PC-3 (cell line): ENCODE measurements at regions not wholly inside any gene's neighbourhood (a gene's known extent, or its start where the extent isn't known, plus 50 kb on each side); places are given as distances from the start of the nearest gene placed in this dataset.

Experiments
- ATAC-seq: fragments of 200-7000 bp; cut with Tn5 transposase; 2 replicates; pipeline ENCODE4 v1.9.1; 2020; ENCODE audit warnings: mild to moderate bottlenecking, moderate library complexity
- BruUV-seq: library from RNA; stranded (reverse); fragments of 400-500 nt; replicated peaks from 2 replicates; lab custom pipeline; 2021; lab: Mats Ljungman, UMichigan
- CTCF ChIA-PET: fragments of 300-600 bp; sonication (Branson Sonifier 250); formaldehyde crosslinking; loops from one replicate; lab custom pipeline; 2022; ENCODE audit warnings: antibody characterized with exemption; lab: Charles Lee
- POLR2A ChIA-PET: fragments of 300-600 bp; sonication (Branson Sonifier 250); formaldehyde crosslinking; loops from one replicate; lab custom pipeline; 2022; ENCODE audit warnings: antibody characterized with exemption; ENCODE audit not compliant: unreplicated experiment; lab: Charles Lee
- DNase-seq: peaks from one replicate; pipeline ENCODE4 v3.0.0-alpha.2; 2015
- H2AFZ ChIP-seq: fragments of 300-600 bp; sonication (generic); 2 replicates; pipeline ENCODE4 v1.6.0; 2016; ENCODE audit warnings: antibody characterized with exemption, low read length
- H3F3A ChIP-seq: fragments of 300-600 bp; sonication (generic); one replicate; pipeline ENCODE4 v1.6.0; 2017; ENCODE audit warnings: antibody characterized with exemption, low read length, control low read depth, mild to moderate bottlenecking; ENCODE audit not compliant: unreplicated experiment
- H3K27ac ChIP-seq: fragments of 300-600 bp; sonication (generic); 2 replicates; pipeline ENCODE4 v1.5.1; 2016; ENCODE audit warnings: mild to moderate bottlenecking, low read length
- H3K27me3 ChIP-seq: fragments of 300-600 bp; sonication (generic); 2 replicates; pipeline ENCODE4 v1.6.1; 2016; ENCODE audit warnings: low read length, mixed read lengths
- H3K36me3 ChIP-seq: fragments of 300-600 bp; sonication (generic); 2 replicates; pipeline ENCODE4 v1.6.1; 2016; ENCODE audit warnings: low read depth, mixed run types, low read length, mixed read lengths
- H3K4me1 ChIP-seq: fragments of 300-600 bp; sonication (generic); 2 replicates; pipeline ENCODE4 v1.5.1; 2016; ENCODE audit warnings: low read length; ENCODE audit not compliant: insufficient read depth
- H3K4me2 ChIP-seq: fragments of 300-600 bp; sonication (generic); 2 replicates; pipeline ENCODE4 v1.6.0; 2016; ENCODE audit warnings: low read length
- H3K4me3 ChIP-seq: fragments of 300-600 bp; sonication (generic); 2 replicates; pipeline ENCODE4 v1.5.1; 2016; ENCODE audit warnings: mild to moderate bottlenecking, low read length, mixed read lengths
- H3K79me2 ChIP-seq: fragments of 300-600 bp; sonication (generic); 2 replicates; pipeline ENCODE4 v1.6.1; 2017; ENCODE audit warnings: low read length, mixed read lengths
- H3K9ac ChIP-seq: fragments of 300-600 bp; sonication (generic); 2 replicates; pipeline ENCODE4 v1.6.0; 2016; ENCODE audit warnings: mild to moderate bottlenecking, low read length
- H3K9me2 ChIP-seq: fragments of 300-600 bp; sonication (generic); replicated peaks from 2 replicates; pipeline ENCODE4 v1.6.1; 2016; ENCODE audit warnings: mixed run types, low read length, mixed read lengths
- H3K9me3 ChIP-seq: fragments of 300-600 bp; sonication (generic); 2 replicates; pipeline ENCODE4 v1.6.1; 2016; ENCODE audit warnings: low read length, mixed read lengths
- H4K20me1 ChIP-seq: fragments of 300-600 bp; sonication (generic); 2 replicates; pipeline ENCODE4 v1.6.1; 2016; ENCODE audit warnings: low read length, mixed read lengths
- EZH2 ChIP-seq: fragments of 300-600 bp; sonication (generic); IDR thresholded peaks from one replicate; pipeline ENCODE4 v1.6.1; 2017; ENCODE audit warnings: antibody characterized with exemption, mild to moderate bottlenecking, low read length; ENCODE audit not compliant: unreplicated experiment
- EZH2phosphoT487 ChIP-seq: fragments of 300-600 bp; sonication (generic); IDR thresholded peaks from 2 replicates; pipeline ENCODE4 v1.6.1; 2018; ENCODE audit warnings: mild to moderate bottlenecking, antibody characterized with exemption, low read length, borderline replicate concordance
- intact Hi-C: fragments of 100-400 bp; cut with micrococcal nuclease; formaldehyde crosslinking; loops from 2 replicates; pipeline ENCODE4 v1.9.0; 2023
- TF ChIP-seq, protein P1 (sequence below): fragments of 300-600 bp; sonication (generic); conservative IDR thresholded peaks from 2 replicates; pipeline ENCODE4 v1.5.1; 2017; ENCODE audit warnings: antibody characterized with exemption, low read depth, mild to moderate bottlenecking, low read length

- no peaks in the 10 kb centered on the region for H3K36me3 ChIP-seq
- POLR2A ChIA-PET = no interaction called here
- H3F3A ChIP-seq = no peaks in the 10 kb centered on the region
- no peak for TF ChIP-seq EZH2
- TF ChIP-seq, protein P1, sequence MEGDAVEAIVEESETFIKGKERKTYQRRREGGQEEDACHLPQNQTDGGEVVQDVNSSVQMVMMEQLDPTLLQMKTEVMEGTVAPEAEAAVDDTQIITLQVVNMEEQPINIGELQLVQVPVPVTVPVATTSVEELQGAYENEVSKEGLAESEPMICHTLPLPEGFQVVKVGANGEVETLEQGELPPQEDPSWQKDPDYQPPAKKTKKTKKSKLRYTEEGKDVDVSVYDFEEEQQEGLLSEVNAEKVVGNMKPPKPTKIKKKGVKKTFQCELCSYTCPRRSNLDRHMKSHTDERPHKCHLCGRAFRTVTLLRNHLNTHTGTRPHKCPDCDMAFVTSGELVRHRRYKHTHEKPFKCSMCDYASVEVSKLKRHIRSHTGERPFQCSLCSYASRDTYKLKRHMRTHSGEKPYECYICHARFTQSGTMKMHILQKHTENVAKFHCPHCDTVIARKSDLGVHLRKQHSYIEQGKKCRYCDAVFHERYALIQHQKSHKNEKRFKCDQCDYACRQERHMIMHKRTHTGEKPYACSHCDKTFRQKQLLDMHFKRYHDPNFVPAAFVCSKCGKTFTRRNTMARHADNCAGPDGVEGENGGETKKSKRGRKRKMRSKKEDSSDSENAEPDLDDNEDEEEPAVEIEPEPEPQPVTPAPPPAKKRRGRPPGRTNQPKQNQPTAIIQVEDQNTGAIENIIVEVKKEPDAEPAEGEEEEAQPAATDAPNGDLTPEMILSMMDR = no peak
- TF ChIP-seq EZH2phosphoT487 = no peak
- CTCF ChIA-PET = no interaction called here
- H3K27me3 ChIP-seq = no peaks in the 10 kb centered on the region
- no peak overlapping the region for H3K9ac ChIP-seq
- no peak overlapping the region for H3K27ac ChIP-seq
- no peak overlapping the region for H3K4me2 ChIP-seq
- intact Hi-C loops = no loop called here
- ATAC-seq (no peak), DNase-seq (no peak)
- no peaks in the 10 kb centered on the region for H3K79me2 ChIP-seq
- H2AFZ ChIP-seq = no peak overlapping the region
- H3K4me3 ChIP-seq = no peak overlapping the region
- no peaks in the 10 kb centered on the region for H4K20me1 ChIP-seq
- H3K9me2 ChIP-seq = no peaks in the 10 kb centered on the region
- H3K4me1 ChIP-seq = no peaks in the 10 kb centered on the region
- H3K9me3 ChIP-seq = peaks cover 22% of the 10 kb centered on the region
- BruUV-seq = no TSS peak
These were observed 312.2 kb downstream of the CNTN3 start for GRCh38 chr3:74302281-74302680.

DNA sequence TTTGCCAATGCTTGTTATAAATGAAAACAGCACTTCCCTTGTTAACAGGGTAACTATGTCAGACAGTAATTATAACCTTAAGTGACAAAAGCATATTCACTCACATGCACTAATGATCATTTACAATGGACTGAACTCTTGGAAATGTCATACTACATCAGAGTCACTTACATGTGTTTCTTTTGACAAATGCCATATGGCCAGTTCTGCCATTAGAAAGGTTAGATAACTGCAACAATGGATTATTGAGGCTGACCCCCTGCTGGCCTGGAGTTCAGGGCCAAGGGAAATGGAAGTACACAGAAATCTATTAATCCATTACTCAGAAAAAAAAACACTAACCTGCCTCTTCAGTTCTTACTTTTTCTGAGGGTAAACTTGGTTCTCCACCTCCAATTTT is 313.4 kb downstream of the CNTN3 start:
- H4K20me1 ChIP-seq = no peaks in the 10 kb centered on the region
- peaks cover 13% of the 10 kb centered on the region; the same call in 1 of the 2 replicates for H3K9me3 ChIP-seq
- DNase-seq (no peak), ATAC-seq (no peak)
- BruUV-seq = no TSS peak
- no peak for TF ChIP-seq EZH2phosphoT487
- TF ChIP-seq EZH2 = no peak
- TF ChIP-seq, protein P1 = no peak
- POLR2A ChIA-PET = no interaction called here
- H3K79me2 ChIP-seq = no peaks in the 10 kb centered on the region
- H3K4me1 ChIP-seq = no peaks in the 10 kb centered on the region
- H3K36me3 ChIP-seq = no peaks in the 10 kb centered on the region
- intact Hi-C loops = no loop called here
- H3K27me3 ChIP-seq = no peaks in the 10 kb centered on the region
- H3K4me2 ChIP-seq = no peak overlapping the region
- CTCF ChIA-PET = no interaction called here
- H3K27ac ChIP-seq = no peak overlapping the region
- H3K4me3 ChIP-seq = no peak overlapping the region
- H2AFZ ChIP-seq = no peak overlapping the region
- H3K9me2 ChIP-seq = no peaks in the 10 kb centered on the region
- no peaks in the 10 kb centered on the region for H3F3A ChIP-seq
- no peak overlapping the region for H3K9ac ChIP-seq

DNA sequence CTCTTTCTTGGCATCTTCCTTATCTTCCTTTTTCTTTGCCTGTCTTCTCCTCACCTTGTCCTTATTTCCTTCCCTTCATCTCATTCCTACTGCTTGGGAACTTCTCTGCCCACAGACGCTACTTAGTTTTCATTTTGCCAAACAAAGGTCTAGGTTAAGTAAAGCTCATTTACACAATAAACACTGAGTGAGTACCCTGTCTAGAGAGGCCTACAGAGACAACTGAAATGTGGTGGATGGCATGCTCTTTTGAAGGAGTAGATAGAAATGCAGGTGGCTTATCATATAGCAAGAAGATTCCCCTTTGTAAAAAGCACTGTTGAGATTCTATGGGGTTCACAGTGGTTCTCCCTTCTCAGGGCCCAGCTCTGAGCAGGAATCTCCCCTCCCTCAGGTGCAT is 319.0 kb downstream of the CNTN3 start:
- ChIA-PET CTCF (no interaction called here), POLR2A (no interaction called here)
- no peaks in the 10 kb centered on the region for H3K9me2 ChIP-seq
- no peaks in the 10 kb centered on the region for H3K27me3 ChIP-seq
- no peaks in the 10 kb centered on the region for H3F3A ChIP-seq
- no peak overlapping the region for H3K27ac ChIP-seq
- intact Hi-C loops = no loop called here
- no peak for ATAC-seq
- H3K4me1 ChIP-seq = no peaks in the 10 kb centered on the region
- no peaks in the 10 kb centered on the region for H3K79me2 ChIP-seq
- BruUV-seq = no TSS peak
- H3K36me3 ChIP-seq = no peaks in the 10 kb centered on the region
- H3K4me3 ChIP-seq = no peak overlapping the region
- no peaks in the 10 kb centered on the region for H4K20me1 ChIP-seq
- TF ChIP-seq, protein P1 = no peak
- no peak for TF ChIP-seq EZH2phosphoT487
- TF ChIP-seq EZH2 = no peak
- H2AFZ ChIP-seq = no peak overlapping the region
- no peaks in the 10 kb centered on the region for H3K9me3 ChIP-seq
- no peak overlapping the region for H3K4me2 ChIP-seq
- DNase-seq = no peak
- H3K9ac ChIP-seq = no peak overlapping the region
